IMR-90 (cell line): ENCODE measurements at regions not wholly inside any gene's neighbourhood (a gene's known extent, or its start where the extent isn't known, plus 50 kb on each side); places are given as distances from the start of the nearest gene placed in this dataset.
"Not testable (repeated sequence)": the region's sequence is repeated elsewhere in the genome, so short reads cannot be mapped to it uniquely, and the experiment has no call there.

ENCODE experiments used
- ATAC-seq: fragments of 200-7000 bp; cut with Tn5 transposase; 2 replicates; pipeline ENCODE4 v1.9.1; 2020; ENCODE audit warnings: low read depth, mild to moderate bottlenecking, moderate library complexity
- BruUV-seq: library from RNA; stranded (reverse); fragments of 400-500 nt; replicated peaks from 2 replicates; lab custom pipeline; 2021; lab: Mats Ljungman, UMichigan
- CTCF ChIA-PET: fragments of 300-600 bp; formaldehyde crosslinking; extraction: SDS; loops from one replicate; lab custom pipeline; 2021; ENCODE audit warnings: antibody characterized with exemption; lab: Yijun Ruan, JAX
- POLR2A ChIA-PET: fragments of 300-600 bp; sonication (Branson Sonifier 250); formaldehyde crosslinking; loops from one replicate; lab custom pipeline; 2022; ENCODE audit warnings: antibody characterized with exemption; ENCODE audit not compliant: unreplicated experiment; lab: Charles Lee
- DNase-seq: peaks from one replicate; pipeline ENCODE4 v3.0.0; 2013
- H2AFZ ChIP-seq: replicated peaks from 2 replicates; pipeline ENCODE3; 2013; ENCODE audit warnings: low read length, mild to moderate bottlenecking; ENCODE audit not compliant: poor library complexity
- H2AK5ac ChIP-seq: 2 replicates; pipeline ENCODE4 v1.6.1; 2013; ENCODE audit warnings: low read depth, low read length, inconsistent platforms
- H2AK9ac ChIP-seq: replicated peaks from 2 replicates; pipeline ENCODE3; 2013; ENCODE audit warnings: mild to moderate bottlenecking, low read depth, low read length, moderate library complexity; ENCODE audit not compliant: poor library complexity
- H2BK120ac ChIP-seq: 2 replicates; pipeline ENCODE4 v1.6.1; 2013; ENCODE audit warnings: low read depth, low read length, inconsistent platforms
- H2BK15ac ChIP-seq: 3 replicates; pipeline ENCODE4 v1.6.1; 2013; ENCODE audit warnings: low read depth, low read length, inconsistent platforms
- H2BK20ac ChIP-seq: 2 replicates; pipeline ENCODE4 v1.6.1; 2013; ENCODE audit warnings: low read depth, mild to moderate bottlenecking, inconsistent platforms, low read length, moderate library complexity
- H2BK5ac ChIP-seq: 2 replicates; pipeline ENCODE4 v1.6.1; 2013; ENCODE audit warnings: mild to moderate bottlenecking, low read depth, low read length, inconsistent platforms; ENCODE audit not compliant: poor library complexity, severe bottlenecking
- H3K14ac ChIP-seq: replicated peaks from 2 replicates; pipeline ENCODE4 v1.6.1; 2013; ENCODE audit warnings: low read depth, low read length, inconsistent platforms
- H3K18ac ChIP-seq: 2 replicates; pipeline ENCODE4 v1.6.1; 2013; ENCODE audit warnings: low read depth, low read length, control low read depth
- H3K23ac ChIP-seq: 2 replicates; pipeline ENCODE4 v1.6.1; 2013; ENCODE audit warnings: low read depth, low read length, inconsistent platforms
- H3K27ac ChIP-seq: 2 replicates; pipeline ENCODE4 v1.5.1; 2013; ENCODE audit warnings: mild to moderate bottlenecking, control low read depth, low read length; ENCODE audit not compliant: insufficient read depth
- H3K27me3 ChIP-seq: 2 replicates; pipeline ENCODE4 v1.6.1; 2013; ENCODE audit warnings: low read length; ENCODE audit not compliant: control insufficient read depth, insufficient read depth
- H3K36me3 ChIP-seq: 2 replicates; pipeline ENCODE4 v1.6.1; 2013; ENCODE audit warnings: low read length, mixed read lengths; ENCODE audit not compliant: control insufficient read depth, insufficient read depth
- H3K4ac ChIP-seq: 2 replicates; pipeline ENCODE4 v1.6.1; 2013; ENCODE audit warnings: low read depth, low read length, inconsistent platforms
- H3K4me1 ChIP-seq: 2 replicates; pipeline ENCODE4 v1.6.1; 2013; ENCODE audit warnings: low read length, mixed read lengths; ENCODE audit not compliant: control insufficient read depth, insufficient read depth
- H3K4me2 ChIP-seq: 2 replicates; pipeline ENCODE4 v1.6.1; 2013; ENCODE audit warnings: low read depth, mild to moderate bottlenecking, control low read depth, low read length, moderate library complexity
- H3K4me3 ChIP-seq: 2 replicates; pipeline ENCODE4 v1.5.1; 2013; ENCODE audit warnings: low read depth, mild to moderate bottlenecking, control low read depth, low read length, moderate library complexity; ENCODE audit not compliant: insufficient read depth
- H3K56ac ChIP-seq: 2 replicates; pipeline ENCODE4 v1.6.1; 2013; ENCODE audit warnings: low read length, inconsistent platforms; ENCODE audit not compliant: insufficient read depth; ENCODE audit errors: extremely low read depth
- H3K79me1 ChIP-seq, 2 experiments: 2 replicates each; pipeline ENCODE4 v1.6.1; 2013; ENCODE audit warnings: low read length in 2 of 2, inconsistent platforms in 1 of 2, low read depth in 1 of 2
- H3K9ac ChIP-seq: 2 replicates; pipeline ENCODE4 v1.6.1; 2013; ENCODE audit warnings: low read depth, low read length, control low read depth
- H3K9me1 ChIP-seq: 2 replicates; pipeline ENCODE4 v1.6.1; 2013; ENCODE audit warnings: low read length, inconsistent platforms; ENCODE audit not compliant: insufficient read depth
- H3K9me3 ChIP-seq: 2 replicates; pipeline ENCODE4 v1.6.1; 2013; ENCODE audit warnings: low read length; ENCODE audit not compliant: control insufficient read depth, insufficient read depth
- H4K20me1 ChIP-seq: 2 replicates; pipeline ENCODE4 v1.6.1; 2013; ENCODE audit warnings: low read length, inconsistent platforms; ENCODE audit not compliant: insufficient read depth
- H4K5ac ChIP-seq: 2 replicates; pipeline ENCODE4 v1.6.1; 2013; ENCODE audit warnings: mild to moderate bottlenecking, low read depth, low read length, control low read depth
- H4K8ac ChIP-seq, 2 experiments: 2 replicates each; pipeline ENCODE4 v1.6.1; 2013; ENCODE audit warnings: low read depth in 2 of 2, low read length in 2 of 2, control low read depth in 1 of 2, inconsistent platforms in 1 of 2
- H4K91ac ChIP-seq: 2 replicates; pipeline ENCODE4 v1.6.1; 2013; ENCODE audit warnings: low read depth, low read length, inconsistent platforms; ENCODE audit not compliant: insufficient read depth
- CTCF ChIP-seq: conservative IDR thresholded peaks from 2 replicates; pipeline ENCODE4 v1.5.1; 2012; ENCODE audit warnings: mild to moderate bottlenecking, low read depth, low read length, improper control_type of control experiment
- MAFK ChIP-seq: IDR thresholded peaks from 2 replicates; pipeline ENCODE4 v1.6.1; 2012; ENCODE audit warnings: low read depth, low read length, improper control_type of control experiment
- RAD21 ChIP-seq: IDR thresholded peaks from 2 replicates; pipeline ENCODE4 v1.6.1; 2012; ENCODE audit warnings: low read length, improper control_type of control experiment
- WGBS, 2 experiments: methylation state at CpG; one replicate each; pipeline versions ENCODE4 v1.1.5 to v1.1.7; 2013; ENCODE audit warnings: missing lambda C conversion rate in 2 of 2; ENCODE audit not compliant: insufficient read length in 1 of 2; ENCODE audit errors: extremely low coverage in 2 of 2; 5-methylcytosine and 5-hydroxymethylcytosine counted together
- dilution Hi-C: fragments of 300-500 bp; cut with HindIII; formaldehyde crosslinking; loops from one replicate; pipeline ENCODE4 v1.14.3; 2018; ENCODE audit warnings: low sequenced_read_pairs; ENCODE audit not compliant: unreplicated experiment
- in situ Hi-C: fragments of 300-500 bp; cut with MboI; formaldehyde crosslinking; loops from 3 replicates; pipeline ENCODE4 v1.14.3; 2019; ENCODE audit warnings: low sequenced_read_pairs, inconsistent platforms, mixed read lengths
- intact Hi-C: fragments of 100-400 bp; cut with micrococcal nuclease; formaldehyde crosslinking; loops from 2 replicates; pipeline ENCODE4 v1.10.0; 2022
- TF ChIP-seq, protein P1 (sequence below): fragments of 150-350 bp; IDR thresholded peaks from 2 replicates; pipeline ENCODE4 v1.6.1; 2017; ENCODE audit warnings: mild to moderate bottlenecking, antibody characterized with exemption, low read length, low read depth

DNA sequence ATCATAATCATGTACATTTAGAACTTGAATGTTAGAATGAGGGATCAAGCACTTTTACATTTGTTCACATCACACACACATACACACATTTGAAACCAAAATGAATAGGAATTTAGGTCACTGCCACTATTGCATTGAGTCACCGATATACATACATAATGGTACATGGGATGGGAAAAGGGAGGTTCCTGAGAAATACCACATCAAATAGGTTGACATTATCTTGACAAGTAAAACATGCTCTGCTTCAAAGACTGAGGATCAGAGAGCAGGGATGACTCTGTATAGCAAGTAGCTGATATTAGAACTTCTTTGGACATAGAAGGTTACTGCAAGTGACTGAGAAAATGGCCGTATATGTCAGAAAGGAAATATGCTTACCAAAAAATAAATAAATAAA is 847.2 kb downstream of the PLOD2 start:
- ATAC-seq: no peak
- WGBS, 2 experiments: no CpG with 5 or more reads among the region's 2 CpGs
- no peak overlapping the region for H4K5ac ChIP-seq
- no peaks in the 10 kb centered on the region for H3K9me1 ChIP-seq
- BruUV-seq: no TSS peak
- no peak overlapping the region for H3K14ac ChIP-seq
- DNase-seq: no peak
- no peak overlapping the region for H2AK5ac ChIP-seq
- no peak overlapping the region for H4K8ac ChIP-seq
- TF ChIP-seq CTCF (no peak), RAD21 (no peak), MAFK (no peak)
- TF ChIP-seq, protein P1, sequence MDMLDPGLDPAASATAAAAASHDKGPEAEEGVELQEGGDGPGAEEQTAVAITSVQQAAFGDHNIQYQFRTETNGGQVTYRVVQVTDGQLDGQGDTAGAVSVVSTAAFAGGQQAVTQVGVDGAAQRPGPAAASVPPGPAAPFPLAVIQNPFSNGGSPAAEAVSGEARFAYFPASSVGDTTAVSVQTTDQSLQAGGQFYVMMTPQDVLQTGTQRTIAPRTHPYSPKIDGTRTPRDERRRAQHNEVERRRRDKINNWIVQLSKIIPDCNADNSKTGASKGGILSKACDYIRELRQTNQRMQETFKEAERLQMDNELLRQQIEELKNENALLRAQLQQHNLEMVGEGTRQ: no peak
- H3K27ac ChIP-seq: no peak overlapping the region
- H3K4me3 ChIP-seq: no peak overlapping the region
- H3K23ac ChIP-seq: no peak overlapping the region
- no peak overlapping the region for H3K9ac ChIP-seq
- H3K36me3 ChIP-seq: no peaks in the 10 kb centered on the region
- no peak overlapping the region for H2AFZ ChIP-seq
- POLR2A ChIA-PET: no interaction called here
- H3K56ac ChIP-seq: no peak overlapping the region
- dilution Hi-C loops: no loop called here
- no peak overlapping the region for H3K18ac ChIP-seq
- no peak overlapping the region for H2AK9ac ChIP-seq
- no peaks in the 10 kb centered on the region for H3K79me1 ChIP-seq
- CTCF ChIA-PET: no interaction called here
- no peak overlapping the region for H2BK20ac ChIP-seq
- in situ Hi-C loops: no loop called here
- H4K91ac ChIP-seq: no peak overlapping the region
- H2BK15ac ChIP-seq: no peak overlapping the region
- intact Hi-C loops: no loop called here
- H2BK5ac ChIP-seq: no peak overlapping the region
- no peaks in the 10 kb centered on the region for H3K27me3 ChIP-seq
- no peak overlapping the region for H3K4me2 ChIP-seq
- peaks cover 2% of the 10 kb centered on the region; the same call in 1 of the 2 replicates for H3K9me3 ChIP-seq
- H3K4me1 ChIP-seq: no peaks in the 10 kb centered on the region
- H2BK120ac ChIP-seq: no peak overlapping the region
- H4K20me1 ChIP-seq: no peaks in the 10 kb centered on the region
- no peak overlapping the region for H3K4ac ChIP-seq

- H3K4ac ChIP-seq, CTCF ChIA-PET, H2BK5ac ChIP-seq, H3K9me1 ChIP-seq, H3K23ac ChIP-seq, H3K4me1 ChIP-seq, ATAC-seq, H3K9me3 ChIP-seq, H4K91ac ChIP-seq, BruUV-seq, H3K18ac ChIP-seq, H3K4me3 ChIP-seq, H4K8ac ChIP-seq, H2BK120ac ChIP-seq, H3K36me3 ChIP-seq, H2AFZ ChIP-seq, intact Hi-C loops, DNase-seq, H2BK20ac ChIP-seq, H3K56ac ChIP-seq, POLR2A ChIA-PET, H3K4me2 ChIP-seq, in situ Hi-C loops, H4K5ac ChIP-seq, H2AK9ac ChIP-seq, H3K14ac ChIP-seq, H2BK15ac ChIP-seq, H3K27me3 ChIP-seq, dilution Hi-C loops, H3K79me1 ChIP-seq, H4K20me1 ChIP-seq, H3K27ac ChIP-seq, H2AK5ac ChIP-seq, H3K9ac ChIP-seq: not testable (repeated sequence)
- no CpG with 5 or more reads among the region's 4 CpGs for WGBS, 2 experiments
These were observed 844.7 kb downstream of the PLOD2 start for GRCh38 chr3:145316253-145316652.
